Transverse colon (tissue), 4 donors: ENCODE measurements at regions not wholly inside any gene's neighbourhood (a gene's known extent, or its start where the extent isn't known, plus 50 kb on each side); places are given as distances from the start of the nearest gene placed in this dataset.

Experiments
- CTCF ChIP-seq, 5 experiments: fragments of 200-600 bp in 3 of 5; fragments of 450-650 bp in 2 of 5; sonication (generic) in 3 of 5; IDR thresholded peaks; 1 replicate in 2 of 5; 2 replicates in 3 of 5; pipeline ENCODE4 v1.5.1; 2016 to 2017; ENCODE audit warnings: antibody characterized with exemption in 5 of 5, inconsistent platforms in 3 of 5, mild to moderate bottlenecking in 2 of 5, moderate library complexity in 1 of 5
- EP300 ChIP-seq: sonication (generic); formaldehyde crosslinking; IDR thresholded peaks from one replicate; pipeline ENCODE4 v1.6.1; 2017; ENCODE audit warnings: antibody characterized with exemption, low read depth
- POLR2A ChIP-seq: fragments of 450-650 bp; IDR thresholded peaks from one replicate; pipeline ENCODE4 v1.6.1; 2016; ENCODE audit warnings: antibody characterized with exemption, mild to moderate bottlenecking, moderate library complexity
- POLR2AphosphoS5 ChIP-seq, 3 donors: sonication (generic); formaldehyde crosslinking; IDR thresholded peaks; one replicate each; pipeline ENCODE4 v1.6.1; 2016; ENCODE audit warnings: antibody characterized with exemption in 3 of 3

GRCh38 chrX:63421411-63421810, 70.3 kb upstream of the SPIN4 start:
- no peak for TF ChIP-seq EP300
- no peak for TF ChIP-seq CTCF (IDR thresholded peaks at IDR 0.05)
- TF ChIP-seq POLR2A, result no peak
- no peak for TF ChIP-seq POLR2AphosphoS5 (IDR thresholded peaks at IDR 0.05)
